ENCODE measurements at regions not wholly inside any gene's neighbourhood (a gene's known extent, or its start where the extent isn't known, plus 50 kb on each side); places are given as distances from the start of the nearest gene placed in this dataset.
"Not testable (repeated sequence)": the region's sequence is repeated elsewhere in the genome, so short reads cannot be mapped to it uniquely, and the experiment has no call there.

DNA sequence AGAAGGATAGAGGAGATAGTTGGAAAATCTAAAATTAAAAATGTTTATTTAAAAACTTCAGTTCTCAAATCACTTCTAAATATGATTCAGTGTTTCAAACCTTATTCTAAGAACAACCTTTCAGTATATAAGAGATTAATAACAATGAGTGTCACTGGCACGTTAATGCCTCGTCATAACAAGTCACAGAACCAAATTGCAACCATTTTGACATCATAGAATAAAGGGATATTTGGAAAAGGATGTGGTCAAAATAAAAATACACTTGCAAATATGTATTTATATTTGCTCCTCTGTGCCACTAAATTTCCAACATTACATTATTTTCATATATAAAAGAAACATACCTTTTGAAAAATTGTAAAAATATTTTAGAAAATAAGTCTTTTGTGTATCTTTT lies 1090.6 kb downstream of the SUCLG1 start:
- no CpG with 5 or more reads among the region's 2 CpGs for WGBS (ENCODE audit: insufficient coverage)
- Histone ChIP-seq H3K36me3 (ENCODE audit: control insufficient read depth, insufficient read depth, low read length) (no peaks in the 10 kb centered on the region), H3K4me1 (ENCODE audit: control insufficient read depth, insufficient read depth, low read length) (no peaks in the 10 kb centered on the region), H3K27ac (ENCODE audit: low read depth, low read length) (no peak overlapping the region), H3K27me3 (ENCODE audit: control insufficient read depth, insufficient read depth, low read length) (no peaks in the 10 kb centered on the region), H3K9me3 (ENCODE audit: control insufficient read depth, insufficient read depth, low read length) (no peaks in the 10 kb centered on the region), H3K4me3 (ENCODE audit: low read depth, low read length) (no peak overlapping the region)
- DNase-seq (ENCODE audit: low read depth in 4 of 6, low spot score in 6 of 6) = no peak

DNA sequence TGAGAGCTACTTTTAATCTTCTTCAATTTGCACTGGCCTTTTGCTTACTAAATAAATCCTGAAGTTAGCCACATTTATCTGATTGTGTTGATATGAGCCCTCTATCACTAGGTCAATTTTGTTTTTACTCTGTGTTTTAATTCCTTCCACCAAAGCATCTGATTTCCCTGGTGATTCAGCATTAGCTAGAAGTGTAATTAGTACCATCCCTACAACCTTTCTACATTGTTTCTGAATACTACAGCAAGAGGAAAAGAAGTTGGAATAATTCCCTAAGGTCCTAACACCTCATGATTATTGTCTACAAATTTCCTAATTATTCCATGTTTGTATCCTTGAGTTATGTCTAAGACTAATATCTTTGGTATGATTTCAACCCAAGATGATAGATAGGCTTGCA lies 1093.6 kb downstream of the SUCLG1 start:
- Histone ChIP-seq H3K36me3 (ENCODE audit: control insufficient read depth, insufficient read depth, low read length) (no peaks in the 10 kb centered on the region), H3K4me3 (ENCODE audit: low read depth, low read length) (no peak overlapping the region), H3K4me1 (ENCODE audit: control insufficient read depth, insufficient read depth, low read length) (no peaks in the 10 kb centered on the region), H3K9me3 (ENCODE audit: control insufficient read depth, insufficient read depth, low read length) (no peaks in the 10 kb centered on the region), H3K27me3 (ENCODE audit: control insufficient read depth, insufficient read depth, low read length) (no peaks in the 10 kb centered on the region), H3K27ac (ENCODE audit: low read depth, low read length) (no peak overlapping the region)
- no peak for DNase-seq (ENCODE audit: low read depth in 4 of 6, low spot score in 6 of 6)

DNA sequence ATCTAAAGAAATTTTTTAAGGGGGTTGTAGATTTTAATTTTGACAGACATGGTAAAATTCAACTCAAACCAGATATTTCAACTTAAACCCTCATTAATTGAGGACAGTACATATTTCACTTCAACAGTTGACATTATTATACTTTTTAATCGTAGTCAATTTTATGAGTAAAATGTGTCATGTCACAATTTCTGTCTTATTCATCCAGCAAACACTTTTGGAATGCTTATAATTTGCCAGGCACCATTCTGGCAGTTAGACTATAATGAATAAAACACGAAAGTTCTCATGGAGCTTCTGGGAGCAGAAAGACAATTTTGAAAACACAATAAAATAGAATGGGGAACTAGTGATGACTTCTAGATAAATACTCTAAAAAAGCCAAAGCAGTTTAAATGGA lies 1094.8 kb downstream of the SUCLG1 start:
- WGBS (ENCODE audit: insufficient coverage) = no CpG with 5 or more reads among the region's 2 CpGs
- DNase-seq (ENCODE audit: low read depth in 4 of 6, low spot score in 6 of 6) = peak in 1 of 6 donors; percentile 11
- Histone ChIP-seq H3K9me3 (ENCODE audit: control insufficient read depth, insufficient read depth, low read length) (no peaks in the 10 kb centered on the region), H3K4me3 (ENCODE audit: low read depth, low read length) (no peak overlapping the region), H3K4me1 (ENCODE audit: control insufficient read depth, insufficient read depth, low read length) (no peaks in the 10 kb centered on the region), H3K27me3 (ENCODE audit: control insufficient read depth, insufficient read depth, low read length) (no peaks in the 10 kb centered on the region), H3K36me3 (ENCODE audit: control insufficient read depth, insufficient read depth, low read length) (no peaks in the 10 kb centered on the region), H3K27ac (ENCODE audit: low read depth, low read length) (no peak overlapping the region)

DNA sequence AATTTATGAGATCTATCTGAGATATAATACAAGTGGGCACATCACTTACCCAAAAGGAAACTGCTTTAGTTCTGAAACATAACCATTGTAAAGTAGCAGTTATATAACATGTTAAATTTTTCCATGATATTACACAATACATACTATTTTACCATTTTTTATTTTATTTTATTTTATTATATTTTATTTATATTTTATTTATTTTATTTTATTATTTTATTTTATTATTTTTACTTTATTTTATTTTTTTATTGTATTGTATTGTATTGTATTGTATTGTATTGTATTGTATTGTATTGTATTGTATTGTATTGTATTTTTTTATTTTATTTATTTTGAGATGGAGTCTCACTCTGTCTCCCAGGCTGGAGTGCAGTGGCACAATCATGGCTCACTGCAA lies 1095.9 kb downstream of the SUCLG1 start:
- H3K27ac ChIP-seq (ENCODE audit: low read depth, low read length); H3K36me3 ChIP-seq (ENCODE audit: control insufficient read depth, insufficient read depth, low read length); H3K27me3 ChIP-seq (ENCODE audit: control insufficient read depth, insufficient read depth, low read length); H3K4me3 ChIP-seq (ENCODE audit: low read depth, low read length); H3K9me3 ChIP-seq (ENCODE audit: control insufficient read depth, insufficient read depth, low read length); DNase-seq (ENCODE audit: low read depth in 4 of 6, low spot score in 6 of 6); H3K4me1 ChIP-seq (ENCODE audit: control insufficient read depth, insufficient read depth, low read length): not testable (repeated sequence)

DNA sequence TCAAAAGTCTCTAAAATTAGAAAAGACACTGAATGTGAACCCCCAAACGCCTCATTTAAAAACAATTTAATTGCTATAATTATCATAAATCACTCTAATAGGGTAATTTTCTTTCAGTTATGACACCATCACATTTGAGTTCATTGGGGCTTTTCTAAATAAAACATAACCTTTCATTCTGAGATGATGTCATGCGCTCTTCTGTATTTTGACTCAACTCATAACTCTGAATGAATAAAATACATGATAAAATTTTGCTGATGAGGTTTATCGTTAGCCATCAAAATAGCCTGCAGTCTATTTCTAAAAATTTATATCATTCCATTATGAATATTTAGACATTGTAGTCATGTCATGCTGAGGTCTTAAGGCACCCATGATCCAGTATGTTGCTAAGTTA lies 1099.7 kb downstream of the SUCLG1 start:
- no peak overlapping the region for H3K27ac ChIP-seq (ENCODE audit: low read depth, low read length)
- no peak overlapping the region for H3K4me3 ChIP-seq (ENCODE audit: low read depth, low read length)
- H3K4me1 ChIP-seq (ENCODE audit: control insufficient read depth, insufficient read depth, low read length) = no peaks in the 10 kb centered on the region
- DNase-seq (ENCODE audit: low read depth in 4 of 6, low spot score in 6 of 6) = no peak
- no peaks in the 10 kb centered on the region for H3K27me3 ChIP-seq (ENCODE audit: control insufficient read depth, insufficient read depth, low read length)
- WGBS (ENCODE audit: insufficient coverage) = no CpG with 5 or more reads among the region's 3 CpGs
- no peaks in the 10 kb centered on the region for H3K36me3 ChIP-seq (ENCODE audit: control insufficient read depth, insufficient read depth, low read length)
- no peaks in the 10 kb centered on the region for H3K9me3 ChIP-seq (ENCODE audit: control insufficient read depth, insufficient read depth, low read length)

DNA sequence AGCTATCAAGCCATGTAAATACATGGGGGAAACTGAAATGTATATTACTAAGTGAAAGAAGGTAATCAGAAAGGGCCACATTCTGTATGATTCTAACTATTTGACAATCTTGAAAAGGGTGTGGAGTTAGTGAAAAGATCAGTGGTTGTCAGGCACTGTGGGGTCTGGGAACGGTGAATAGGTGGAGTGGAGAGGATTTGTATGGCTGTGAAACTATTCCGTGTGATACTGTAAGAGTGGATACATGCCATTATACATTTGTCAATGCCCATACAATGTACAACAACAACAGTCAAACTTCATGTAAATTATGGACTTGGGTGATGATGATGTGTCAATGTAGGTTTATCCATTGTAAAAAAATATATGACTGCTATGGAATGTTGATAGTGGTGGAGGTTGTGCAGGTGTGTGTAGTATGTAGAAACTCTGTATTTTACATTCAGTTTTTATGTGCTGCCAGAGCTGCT lies 1116.2 kb downstream of the SUCLG1 start:
- peak in 2 of 6 donors; percentile 13 to 15 for DNase-seq (ENCODE audit: low read depth in 4 of 6, low spot score in 6 of 6)
- H3K27me3 ChIP-seq (ENCODE audit: control insufficient read depth, insufficient read depth, low read length) = no peaks in the 10 kb centered on the region
- H3K4me1 ChIP-seq (ENCODE audit: control insufficient read depth, insufficient read depth, low read length) = no peaks in the 10 kb centered on the region
- no peaks in the 10 kb centered on the region for H3K36me3 ChIP-seq (ENCODE audit: control insufficient read depth, insufficient read depth, low read length)
- WGBS (ENCODE audit: insufficient coverage) = no CpG with 5 or more reads among the region's 2 CpGs
- H3K27ac ChIP-seq (ENCODE audit: low read depth, low read length) = no peak overlapping the region
- H3K4me3 ChIP-seq (ENCODE audit: low read depth, low read length) = no peak overlapping the region
- H3K9me3 ChIP-seq (ENCODE audit: control insufficient read depth, insufficient read depth, low read length) = no peaks in the 10 kb centered on the region

DNA sequence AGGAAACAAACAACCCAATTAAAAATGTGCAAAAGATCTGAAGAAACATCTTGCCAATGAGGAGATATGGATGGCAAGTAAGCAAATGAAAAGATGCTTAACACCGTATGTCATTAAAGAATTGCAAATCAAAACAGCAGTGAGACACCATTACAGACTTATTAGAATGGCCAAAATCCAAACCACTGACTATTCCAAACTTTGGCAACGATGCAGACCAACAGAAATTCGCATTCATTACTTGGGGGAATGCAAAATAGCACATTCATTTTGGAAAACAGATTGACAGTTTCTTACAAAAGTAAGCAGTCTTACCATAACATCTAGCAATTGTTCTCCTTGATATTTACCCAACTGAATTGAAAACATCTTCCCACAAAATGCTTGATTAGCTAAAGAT lies 1118.7 kb downstream of the SUCLG1 start:
- Histone ChIP-seq H3K27ac (ENCODE audit: low read depth, low read length) (no peak overlapping the region), H3K4me1 (ENCODE audit: control insufficient read depth, insufficient read depth, low read length) (no peaks in the 10 kb centered on the region), H3K27me3 (ENCODE audit: control insufficient read depth, insufficient read depth, low read length) (no peaks in the 10 kb centered on the region), H3K9me3 (ENCODE audit: control insufficient read depth, insufficient read depth, low read length) (no peaks in the 10 kb centered on the region), H3K4me3 (ENCODE audit: low read depth, low read length) (no peak overlapping the region), H3K36me3 (ENCODE audit: control insufficient read depth, insufficient read depth, low read length) (no peaks in the 10 kb centered on the region)
- WGBS (ENCODE audit: insufficient coverage) = 93% methylated on average over 3 of the region's 3 CpGs
- DNase-seq (ENCODE audit: low read depth in 4 of 6, low spot score in 6 of 6) = peak in 2 of 6 donors; percentile 24 to 62

DNA sequence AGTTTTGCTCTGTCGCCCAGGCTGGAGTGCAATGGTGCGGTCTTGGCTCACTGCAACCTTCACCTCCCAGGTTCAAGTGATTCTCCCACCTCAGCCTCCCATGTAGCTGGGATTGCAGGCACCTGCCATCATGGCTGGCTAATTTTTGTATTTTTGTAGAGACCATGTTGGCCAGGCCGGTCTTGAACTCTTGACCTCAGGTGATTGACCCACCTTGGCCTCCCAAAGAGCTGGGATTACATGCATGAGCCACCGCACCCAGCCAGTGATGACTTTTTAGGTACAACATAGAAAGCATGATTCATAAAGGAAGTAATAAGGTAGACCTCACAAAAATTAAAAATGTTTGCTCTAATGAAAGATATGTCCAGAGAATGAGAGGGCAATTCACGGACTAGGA lies 1119.1 kb downstream of the SUCLG1 start:
- DNase-seq (ENCODE audit: low read depth in 4 of 6, low spot score in 6 of 6); H3K4me3 ChIP-seq (ENCODE audit: low read depth, low read length); H3K27ac ChIP-seq (ENCODE audit: low read depth, low read length); H3K36me3 ChIP-seq (ENCODE audit: control insufficient read depth, insufficient read depth, low read length); H3K27me3 ChIP-seq (ENCODE audit: control insufficient read depth, insufficient read depth, low read length); H3K4me1 ChIP-seq (ENCODE audit: control insufficient read depth, insufficient read depth, low read length); H3K9me3 ChIP-seq (ENCODE audit: control insufficient read depth, insufficient read depth, low read length): not testable (repeated sequence)
- 100% methylated on average over 1 of the region's 5 CpGs for whole genome bisulfite sequencing (ENCODE audit: insufficient coverage)

DNA sequence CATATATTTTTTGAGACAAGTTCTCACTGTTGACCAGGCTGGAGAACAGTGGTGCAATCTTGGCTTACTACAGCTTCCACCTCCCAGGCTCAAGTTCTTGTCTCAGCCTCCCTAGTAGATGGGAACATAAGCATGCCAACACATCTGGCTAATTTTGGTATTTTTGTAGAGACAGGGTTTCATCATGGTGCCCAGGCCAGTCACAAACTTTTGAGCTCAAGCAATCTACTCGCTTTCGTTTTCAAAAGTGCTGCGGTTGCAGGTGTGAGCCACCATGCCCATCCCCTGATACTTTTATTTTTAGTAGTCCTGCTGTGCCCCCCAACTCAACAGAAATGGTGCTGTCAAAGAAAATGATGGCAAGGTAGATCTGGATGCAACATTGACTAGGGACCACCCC lies 1127.3 kb downstream of the SUCLG1 start:
- no peak overlapping the region for H3K4me3 ChIP-seq (ENCODE audit: low read depth, low read length)

DNA sequence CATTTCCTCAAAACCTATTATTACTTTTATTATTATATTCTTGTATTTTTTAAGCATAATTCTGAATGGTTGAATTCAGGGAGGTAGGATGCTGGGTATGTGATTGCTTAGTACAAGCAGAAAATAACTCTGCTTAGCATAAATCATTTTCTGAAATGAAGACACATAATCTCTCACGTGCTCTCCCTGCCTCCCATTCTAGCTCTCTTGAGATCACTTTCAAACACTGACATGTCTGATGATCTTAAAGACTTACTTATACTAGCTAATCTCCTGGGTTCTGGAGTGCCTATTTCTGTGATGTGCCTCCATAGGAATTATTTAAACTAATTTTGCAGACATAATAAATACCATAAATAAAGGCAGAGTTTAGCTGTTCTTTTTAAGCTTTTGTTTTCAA lies 1136.0 kb downstream of the SUCLG1 start:
- 33% methylated on average over 1 of the region's 1 CpG for WGBS (ENCODE audit: insufficient coverage)
- peak in 2 of 6 donors; percentile 1 to 51 for DNase-seq (ENCODE audit: low read depth in 4 of 6, low spot score in 6 of 6)
- no peaks in the 10 kb centered on the region for H3K27me3 ChIP-seq (ENCODE audit: control insufficient read depth, insufficient read depth, low read length)
- no peak overlapping the region for H3K4me3 ChIP-seq (ENCODE audit: low read depth, low read length)
- H3K4me1 ChIP-seq (ENCODE audit: control insufficient read depth, insufficient read depth, low read length) = no peaks in the 10 kb centered on the region
- no peaks in the 10 kb centered on the region for H3K36me3 ChIP-seq (ENCODE audit: control insufficient read depth, insufficient read depth, low read length)
- no peaks in the 10 kb centered on the region for H3K9me3 ChIP-seq (ENCODE audit: control insufficient read depth, insufficient read depth, low read length)
- H3K27ac ChIP-seq (ENCODE audit: low read depth, low read length) = no peak overlapping the region

More for the DNA sequence above, 1127.3 kb downstream of the SUCLG1 start:
- Histone ChIP-seq H3K27me3 (ENCODE audit: control insufficient read depth, insufficient read depth, low read length) (no peaks in the 10 kb centered on the region), H3K9me3 (ENCODE audit: control insufficient read depth, insufficient read depth, low read length) (no peaks in the 10 kb centered on the region), H3K27ac (ENCODE audit: low read depth, low read length) (no peak overlapping the region), H3K36me3 (ENCODE audit: control insufficient read depth, insufficient read depth, low read length) (no peaks in the 10 kb centered on the region), H3K4me1 (ENCODE audit: control insufficient read depth, insufficient read depth, low read length) (no peaks in the 10 kb centered on the region)
- no CpG with 5 or more reads among the region's 3 CpGs for WGBS (ENCODE audit: insufficient coverage)
- no peak for DNase-seq (ENCODE audit: low read depth in 4 of 6, low spot score in 6 of 6)
